Muscle of leg (tissue), 3 donors: ENCODE measurements at regions not wholly inside any gene's neighbourhood (a gene's known extent, or its start where the extent isn't known, plus 50 kb on each side); places are given as distances from the start of the nearest gene placed in this dataset.

ENCODE experiments used
- DNase-seq: peaks from one replicate; pipeline ENCODE4 v3.0.0; 2013
- H3K27ac ChIP-seq: one replicate; pipeline ENCODE4 v1.5.1; 2013; ENCODE audit warnings: mild to moderate bottlenecking, low read length, control low read depth
- H3K27me3 ChIP-seq: one replicate; pipeline ENCODE4 v1.6.1; 2013; ENCODE audit warnings: low read length; ENCODE audit not compliant: control insufficient read depth, insufficient read depth
- H3K36me3 ChIP-seq: one replicate; pipeline ENCODE4 v1.6.1; 2013; ENCODE audit warnings: low read length; ENCODE audit not compliant: control insufficient read depth, insufficient read depth
- H3K4me1 ChIP-seq: one replicate; pipeline ENCODE4 v1.6.1; 2013; ENCODE audit warnings: low read length; ENCODE audit not compliant: control insufficient read depth, insufficient read depth
- H3K4me3 ChIP-seq: one replicate; pipeline ENCODE4 v1.5.1; 2013; ENCODE audit warnings: low read length, control low read depth
- H3K9me3 ChIP-seq: replicated peaks from 2 replicates; pipeline ENCODE4 v1.6.1; 2013; ENCODE audit warnings: low read depth, low read length; ENCODE audit not compliant: control insufficient read depth
- WGBS: methylation state at CpG from one replicate; pipeline ENCODE4 v1.1.5; 2013; ENCODE audit warnings: missing lambda C conversion rate; ENCODE audit not compliant: insufficient coverage; 5-methylcytosine and 5-hydroxymethylcytosine counted together

DNA sequence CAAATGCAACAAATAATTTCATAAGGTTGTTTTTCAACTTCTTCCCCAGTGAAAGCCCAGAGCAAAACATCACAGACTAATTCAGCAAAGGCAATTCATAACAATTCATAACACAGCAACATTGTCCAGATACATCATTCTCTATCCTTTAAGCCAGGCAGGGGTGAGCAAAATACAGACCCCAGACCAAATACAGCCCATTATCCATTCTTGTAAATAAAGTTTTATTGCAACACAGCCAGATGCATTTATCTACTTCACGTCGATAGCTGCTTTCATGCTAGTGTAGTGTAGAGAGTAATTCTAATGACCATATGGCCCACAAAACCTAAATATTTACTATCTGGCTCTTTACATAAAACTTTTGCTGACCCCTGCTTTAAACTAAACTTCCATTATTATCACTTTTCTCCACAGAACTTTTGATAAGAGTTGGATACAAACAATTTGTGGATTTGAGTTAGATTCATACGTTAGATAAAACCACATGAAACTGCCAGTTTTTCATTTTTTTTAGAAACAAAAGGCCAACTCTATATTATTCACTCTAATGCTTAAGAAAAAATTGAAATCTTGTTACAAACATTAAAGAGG is 174.4 kb downstream of the DUSP6 start:
- no CpG with 5 or more reads among the region's 3 CpGs for WGBS
- DNase-seq, result no peak
- H3K4me3 ChIP-seq, result no peak overlapping the region

DNA sequence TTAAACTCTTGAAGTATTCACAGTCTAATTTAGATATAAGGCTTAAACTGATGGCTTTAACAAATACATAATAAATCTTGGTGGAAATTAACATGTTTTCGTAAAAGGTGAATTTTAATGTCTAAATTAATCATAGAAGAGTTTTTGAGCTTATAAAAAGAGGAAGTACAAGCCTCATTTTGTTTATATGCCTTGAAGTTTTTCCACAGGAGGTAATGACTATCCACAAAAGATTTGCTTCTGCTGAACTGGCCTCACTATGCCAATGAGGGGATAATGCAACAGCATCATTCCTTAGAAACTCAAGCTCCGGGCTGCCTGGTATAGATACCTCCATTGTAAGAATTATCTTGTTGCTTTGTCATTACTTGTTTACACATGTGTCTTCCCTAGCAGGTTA is 175.6 kb downstream of the DUSP6 start:
- Histone ChIP-seq H3K27me3 (no peaks in the 10 kb centered on the region), H3K9me3 (peaks cover 2% of the 10 kb centered on the region), H3K36me3 (no peaks in the 10 kb centered on the region), H3K27ac (no peak overlapping the region), H3K4me3 (no peak overlapping the region), H3K4me1 (no peaks in the 10 kb centered on the region)
- DNase-seq, result no peak
- no CpG with 5 or more reads among the region's 2 CpGs for WGBS

More for the DNA sequence above, 174.4 kb downstream of the DUSP6 start:
- no peaks in the 10 kb centered on the region for H3K36me3 ChIP-seq
- no peaks in the 10 kb centered on the region for H3K9me3 ChIP-seq
- H3K27me3 ChIP-seq, result no peaks in the 10 kb centered on the region
- no peaks in the 10 kb centered on the region for H3K4me1 ChIP-seq
- no peak overlapping the region for H3K27ac ChIP-seq

DNA sequence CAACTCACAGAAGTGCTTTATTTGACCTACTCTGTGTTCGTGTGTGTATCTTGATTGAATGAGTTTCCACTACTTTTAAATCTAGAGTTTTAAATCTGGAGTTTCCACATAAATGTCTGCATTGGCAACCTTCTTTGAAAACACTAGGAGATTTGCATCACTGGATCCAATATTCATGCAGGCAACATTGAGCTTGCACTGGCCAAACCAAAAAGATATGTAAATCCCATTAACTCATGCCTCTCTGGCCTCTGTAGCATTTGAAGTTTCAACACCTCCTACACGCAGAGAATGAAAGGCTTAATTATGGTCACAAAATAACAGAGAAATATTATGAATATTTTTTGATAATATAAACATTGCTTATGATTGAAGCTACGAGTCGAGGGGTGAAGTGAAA is 178.6 kb downstream of the DUSP6 start:
- Histone ChIP-seq H3K27me3 (no peaks in the 10 kb centered on the region), H3K4me3 (no peak overlapping the region), H3K4me1 (no peaks in the 10 kb centered on the region), H3K9me3 (peaks cover 2% of the 10 kb centered on the region), H3K36me3 (no peaks in the 10 kb centered on the region), H3K27ac (no peak overlapping the region)
- no CpG with 5 or more reads among the region's 4 CpGs for WGBS
- DNase-seq, result no peak

DNA sequence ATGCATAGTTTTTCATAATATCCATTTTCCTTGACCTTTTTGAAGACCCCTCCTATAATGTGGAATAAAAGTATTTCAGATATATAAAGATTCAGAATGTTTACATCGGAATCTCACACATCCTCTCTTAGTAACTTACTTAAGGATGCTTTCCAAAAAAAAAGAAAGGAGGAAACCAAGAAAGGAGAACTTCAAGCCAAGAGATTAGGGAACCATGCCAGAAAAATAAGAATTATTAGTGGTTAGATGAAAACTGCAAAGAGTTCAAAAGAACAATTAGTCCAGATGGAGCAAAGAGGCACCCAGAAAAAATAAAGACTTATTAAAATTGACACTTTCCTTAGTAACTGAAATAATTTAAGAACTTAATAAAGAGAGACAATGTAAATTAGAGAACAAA is 179.2 kb downstream of the DUSP6 start:
- no peak overlapping the region for H3K27ac ChIP-seq
- no peaks in the 10 kb centered on the region for H3K27me3 ChIP-seq
- peak; percentile 60 for DNase-seq
- no CpG with 5 or more reads among the region's 1 CpG for WGBS
- peaks cover 2% of the 10 kb centered on the region for H3K9me3 ChIP-seq
- H3K4me1 ChIP-seq, result no peaks in the 10 kb centered on the region
- no peaks in the 10 kb centered on the region for H3K36me3 ChIP-seq
- H3K4me3 ChIP-seq, result no peak overlapping the region

DNA sequence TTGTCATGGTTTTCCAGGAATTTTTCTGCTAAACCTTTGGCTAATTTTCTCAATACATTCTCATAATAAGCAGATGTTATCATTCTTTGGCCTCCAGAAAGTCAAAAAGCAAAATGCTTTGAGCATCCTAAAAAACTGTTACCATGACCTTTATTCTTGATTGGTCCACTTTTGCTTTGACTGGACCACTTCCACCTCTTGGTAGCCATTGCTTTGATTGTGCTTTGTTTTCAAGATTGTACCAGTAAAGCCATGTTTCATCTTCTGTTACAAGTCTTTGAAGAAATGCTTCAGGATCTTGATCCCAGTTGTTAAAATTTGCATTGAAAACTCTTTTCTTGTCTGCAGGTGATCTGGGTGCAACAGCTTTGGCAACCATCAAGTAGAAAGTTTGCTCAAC is 180.1 kb downstream of the DUSP6 start:
- Histone ChIP-seq H3K4me1 (no peaks in the 10 kb centered on the region), H3K4me3 (no peak overlapping the region), H3K27me3 (no peaks in the 10 kb centered on the region), H3K27ac (no peak overlapping the region), H3K36me3 (no peaks in the 10 kb centered on the region), H3K9me3 (peaks cover 2% of the 10 kb centered on the region)
- no peak for DNase-seq

DNA sequence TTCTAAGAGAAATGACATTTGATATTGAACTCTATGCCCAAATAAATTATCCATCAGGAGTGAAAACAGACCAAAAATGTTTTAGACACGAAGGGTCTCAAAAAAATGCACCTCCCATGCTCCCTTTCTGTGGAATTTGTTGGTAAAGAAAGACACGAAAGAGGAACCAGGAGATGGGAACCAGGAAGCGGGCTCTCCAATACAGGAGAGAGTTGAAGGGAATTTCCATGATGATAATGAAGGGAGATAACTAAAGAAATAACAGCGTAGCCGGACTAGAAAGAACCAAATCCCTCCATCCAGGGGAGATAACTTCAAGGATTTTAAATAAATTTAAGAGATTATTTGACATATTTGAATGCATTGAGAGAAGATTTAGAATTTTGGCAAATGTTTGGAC is 183.0 kb downstream of the DUSP6 start:
- no peak overlapping the region for H3K27ac ChIP-seq
- H3K4me1 ChIP-seq, result peaks cover 2% of the 10 kb centered on the region
- DNase-seq, result no peak
- H3K9me3 ChIP-seq, result peaks cover 2% of the 10 kb centered on the region
- H3K36me3 ChIP-seq, result no peaks in the 10 kb centered on the region
- no CpG with 5 or more reads among the region's 5 CpGs for WGBS
- H3K4me3 ChIP-seq, result no peak overlapping the region
- H3K27me3 ChIP-seq, result no peaks in the 10 kb centered on the region

DNA sequence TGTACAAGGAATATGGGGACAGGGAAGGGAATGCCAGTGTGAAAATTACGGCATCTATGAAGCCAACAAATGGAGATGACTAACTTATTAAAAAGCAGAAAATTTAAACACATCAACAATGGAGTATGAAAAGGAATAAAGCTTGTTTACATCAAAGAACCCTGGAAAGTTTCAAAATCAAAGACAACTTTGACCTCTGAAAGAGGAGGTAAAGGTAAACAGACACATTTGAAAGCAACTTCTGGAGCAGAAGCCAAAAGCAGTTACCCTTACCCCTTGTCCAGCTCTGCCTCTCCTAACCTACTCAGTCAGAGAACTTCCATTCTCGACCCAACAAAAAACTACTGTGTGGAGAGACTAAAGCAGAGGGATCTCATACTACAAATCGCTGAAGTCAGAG is 184.3 kb downstream of the DUSP6 start:
- H3K36me3 ChIP-seq, result no peaks in the 10 kb centered on the region
- H3K9me3 ChIP-seq, result peaks cover 2% of the 10 kb centered on the region
- peaks cover 2% of the 10 kb centered on the region for H3K4me1 ChIP-seq
- H3K27me3 ChIP-seq, result no peaks in the 10 kb centered on the region
- DNase-seq, result no peak
- no peak overlapping the region for H3K27ac ChIP-seq
- H3K4me3 ChIP-seq, result no peak overlapping the region
- no CpG with 5 or more reads among the region's 3 CpGs for WGBS

DNA sequence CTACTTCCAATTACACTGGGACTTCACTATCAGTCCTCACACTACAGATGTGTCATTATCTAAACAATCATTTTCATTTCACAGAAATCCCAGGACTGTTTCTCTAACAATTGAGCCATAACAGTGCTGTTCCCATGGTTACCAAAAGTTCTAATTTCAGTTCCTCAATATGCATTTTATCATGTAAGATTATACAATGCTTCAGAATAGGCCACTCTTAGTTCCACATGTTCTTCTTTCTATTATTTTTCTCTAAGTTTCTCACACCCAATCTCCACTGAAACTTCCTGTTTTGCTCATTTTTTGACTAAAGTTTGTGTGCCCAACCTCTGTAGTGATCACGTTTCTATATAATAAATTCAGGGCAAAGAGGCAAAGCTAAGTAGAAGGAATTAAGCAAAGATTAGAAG is 185.8 kb downstream of the DUSP6 start:
- H3K27ac ChIP-seq, result peak overlapping the region; percentile 73
- WGBS, result no CpG with 5 or more reads among the region's 1 CpG
- H3K4me1 ChIP-seq, result peaks cover 2% of the 10 kb centered on the region
- H3K9me3 ChIP-seq, result no peaks in the 10 kb centered on the region
- DNase-seq, result peak; percentile 89
- H3K36me3 ChIP-seq, result no peaks in the 10 kb centered on the region
- no peak overlapping the region for H3K4me3 ChIP-seq
- H3K27me3 ChIP-seq, result no peaks in the 10 kb centered on the region

DNA sequence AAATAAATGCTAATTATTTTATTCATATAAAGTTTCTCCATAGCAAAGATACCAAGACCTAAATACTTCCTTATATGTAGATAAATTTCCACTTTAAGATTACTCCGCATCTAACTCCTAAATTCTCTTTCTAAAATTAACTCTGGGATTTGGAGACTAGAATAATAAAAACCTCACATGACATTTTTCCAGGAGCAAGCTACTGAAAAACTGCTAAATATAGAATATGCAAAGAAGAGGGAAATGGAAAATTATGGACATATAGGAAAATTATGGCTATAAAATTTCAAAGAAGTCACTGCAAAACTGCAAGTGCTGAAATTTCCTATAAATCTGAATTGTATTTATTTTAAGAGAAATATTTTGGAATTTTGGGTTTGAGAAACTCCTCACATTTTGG is 186.2 kb downstream of the DUSP6 start:
- Histone ChIP-seq H3K36me3 (no peaks in the 10 kb centered on the region), H3K9me3 (no peaks in the 10 kb centered on the region), H3K27ac (peak overlapping the region; percentile 73), H3K4me1 (peaks cover 2% of the 10 kb centered on the region), H3K4me3 (no peak overlapping the region), H3K27me3 (no peaks in the 10 kb centered on the region)
- no CpG with 5 or more reads among the region's 1 CpG for WGBS
- peak; percentile 89 for DNase-seq

DNA sequence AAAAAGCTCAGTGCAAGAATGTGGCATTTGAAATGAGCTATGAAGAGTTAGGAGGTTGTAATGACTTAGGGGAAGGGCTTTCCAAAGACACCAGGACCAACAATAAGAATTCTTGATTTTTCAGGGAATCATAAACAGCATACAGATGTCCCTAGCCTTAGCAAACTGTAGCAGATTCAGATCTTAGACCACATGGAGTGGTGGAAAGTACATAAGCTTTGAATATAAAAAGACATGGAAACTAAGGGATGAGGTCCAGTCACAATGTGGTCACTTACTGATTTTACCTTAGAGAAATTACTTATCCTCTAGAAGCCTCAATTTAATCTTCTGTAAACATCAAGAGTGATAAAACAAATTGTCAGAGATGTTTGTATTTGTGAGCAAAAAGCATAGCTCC is 186.6 kb downstream of the DUSP6 start:
- Histone ChIP-seq H3K27me3 (no peaks in the 10 kb centered on the region), H3K4me1 (peaks cover 4% of the 10 kb centered on the region), H3K9me3 (no peaks in the 10 kb centered on the region), H3K36me3 (no peaks in the 10 kb centered on the region), H3K4me3 (no peak overlapping the region), H3K27ac (peak overlapping the region; percentile 61)
- no peak for DNase-seq

DNA sequence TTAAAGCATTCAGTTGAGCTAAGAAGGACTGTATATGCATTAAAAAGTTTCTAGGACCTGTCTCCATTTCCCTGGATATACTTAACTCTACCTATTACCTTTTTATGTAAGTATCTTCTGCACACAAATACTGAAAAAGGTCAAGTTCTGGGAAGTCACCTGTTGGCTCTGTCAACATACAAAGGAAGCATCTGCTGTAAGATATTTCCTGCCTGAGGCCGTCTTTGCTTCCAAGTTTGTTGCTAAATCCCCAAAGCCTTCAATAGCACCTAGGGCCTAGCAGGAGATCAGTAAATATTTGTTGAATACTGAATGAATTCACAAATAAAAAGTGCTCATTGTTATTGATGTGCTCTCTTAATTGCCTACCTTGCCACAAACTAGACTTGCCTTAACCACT is 188.4 kb downstream of the DUSP6 start:
- no CpG with 5 or more reads among the region's 1 CpG for WGBS
- Histone ChIP-seq H3K9me3 (no peaks in the 10 kb centered on the region), H3K27me3 (no peaks in the 10 kb centered on the region), H3K36me3 (no peaks in the 10 kb centered on the region), H3K4me1 (peaks cover 8% of the 10 kb centered on the region), H3K4me3 (no peak overlapping the region), H3K27ac (no peak overlapping the region)
- DNase-seq, result no peak
